Esophagus muscularis mucosa (tissue), 4 donors: ENCODE measurements at regions not wholly inside any gene's neighbourhood (a gene's known extent, or its start where the extent isn't known, plus 50 kb on each side); places are given as distances from the start of the nearest gene placed in this dataset.

Experiments used
- CTCF ChIP-seq, 3 experiments: fragments of 200-600 bp in 2 of 3; fragments of 450-650 bp in 1 of 3; sonication (generic) in 2 of 3; IDR thresholded peaks; one replicate each; pipeline ENCODE4 v1.5.1; 2017 to 2019; ENCODE audit warnings: antibody characterized with exemption in 3 of 3, mild to moderate bottlenecking in 2 of 3, moderate library complexity in 1 of 3
- EP300 ChIP-seq: sonication (generic); formaldehyde crosslinking; IDR thresholded peaks from one replicate; pipeline ENCODE4 v1.6.1; 2017; ENCODE audit warnings: antibody characterized with exemption
- POLR2A ChIP-seq: fragments of 450-650 bp; IDR thresholded peaks from one replicate; pipeline ENCODE4 v1.6.1; 2017; ENCODE audit warnings: antibody characterized with exemption, moderate library complexity, mild to moderate bottlenecking, low read depth
- POLR2AphosphoS5 ChIP-seq, 2 donors: sonication (generic); formaldehyde crosslinking; IDR thresholded peaks; one replicate each; pipeline ENCODE4 v1.6.1; 2017; ENCODE audit warnings: antibody characterized with exemption in 2 of 2

DNA sequence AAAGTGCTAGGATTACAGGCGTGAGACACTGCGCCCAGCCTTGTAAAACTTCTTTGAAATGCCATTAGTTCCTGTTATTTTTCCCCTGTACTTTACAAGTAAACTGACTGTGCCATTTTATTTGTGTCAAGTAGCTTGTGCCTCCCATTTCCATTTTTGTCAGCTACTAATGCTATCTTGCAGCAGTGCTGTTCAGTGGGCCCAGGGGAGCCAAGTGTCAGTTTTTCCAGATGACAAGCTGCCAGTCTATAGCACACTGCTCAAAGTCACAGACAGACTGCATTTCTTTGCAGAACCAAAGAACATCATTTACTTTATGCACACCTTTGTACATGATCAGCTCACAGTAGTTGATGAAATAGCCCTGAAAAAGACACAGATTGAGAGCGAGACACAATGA, 901.3 kb upstream of the CDH2 start:
- TF ChIP-seq CTCF (IDR thresholded peaks at IDR 0.05) (no peak), POLR2A (no peak), EP300 (no peak), POLR2AphosphoS5 (IDR thresholded peaks at IDR 0.05) (no peak)
